HG03139 (cell line): ENCODE measurements at regions not wholly inside any gene's neighbourhood (a gene's known extent, or its start where the extent isn't known, plus 50 kb on each side); places are given as distances from the start of the nearest gene placed in this dataset.
"Not testable (repeated sequence)": the region's sequence is repeated elsewhere in the genome, so short reads cannot be mapped to it uniquely, and the experiment has no call there.

Source experiments
- ATAC-seq: cut with Tn5 transposase; IDR thresholded peaks from one replicate; pipeline ENCODE4 v1.9.1; 2021; ENCODE audit not compliant: unreplicated experiment

DNA sequence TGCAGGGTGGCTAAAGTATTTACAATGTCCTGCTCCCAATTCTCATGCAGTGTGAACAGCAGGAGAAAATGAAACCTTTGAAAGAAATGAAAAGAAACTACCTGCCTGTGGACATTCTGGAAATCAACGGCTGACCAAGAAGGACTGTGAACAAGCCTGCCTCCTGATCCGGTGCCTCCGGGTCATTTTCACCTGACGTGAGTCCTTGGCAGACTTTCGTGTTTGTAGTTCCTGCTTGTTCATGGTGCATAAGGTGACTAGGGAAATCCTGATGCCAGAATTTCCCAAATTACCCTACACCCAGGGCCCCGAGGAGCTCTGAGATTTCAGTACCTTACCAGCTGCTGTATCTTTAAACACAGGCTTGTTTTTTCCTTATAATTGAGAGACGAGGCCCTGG is 317.5 kb downstream of the TLE1 start:
- no peak for ATAC-seq

- no peak for ATAC-seq
These were observed 318.7 kb downstream of the TLE1 start for GRCh38 chr9:81370650-81371049.

- no peak for ATAC-seq
These were observed 319.3 kb downstream of the TLE1 start for GRCh38 chr9:81370096-81370495.

DNA sequence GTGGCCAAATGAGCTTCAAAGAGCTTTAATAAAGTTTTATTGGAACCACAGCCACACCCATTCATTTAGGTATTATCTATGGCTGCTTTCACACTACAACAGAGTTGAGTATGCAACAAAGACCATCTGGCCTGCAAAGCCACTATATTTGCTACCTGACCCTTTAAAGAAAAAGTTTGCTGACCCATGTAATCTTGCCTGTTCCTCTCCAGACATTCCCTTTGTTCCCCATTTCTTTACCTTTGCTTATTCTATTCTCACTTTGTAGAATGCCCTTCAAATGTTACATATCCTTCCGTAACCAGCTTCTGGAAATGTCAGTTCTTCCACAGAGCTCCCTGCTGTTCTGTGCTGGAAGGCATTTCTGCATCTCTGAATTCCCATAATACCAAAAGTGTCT is 320.2 kb downstream of the TLE1 start:
- no peak for ATAC-seq

GRCh38 chr9:81363916-81364480 is 325.3 kb downstream of the TLE1 start:
- ATAC-seq = no peak

DNA sequence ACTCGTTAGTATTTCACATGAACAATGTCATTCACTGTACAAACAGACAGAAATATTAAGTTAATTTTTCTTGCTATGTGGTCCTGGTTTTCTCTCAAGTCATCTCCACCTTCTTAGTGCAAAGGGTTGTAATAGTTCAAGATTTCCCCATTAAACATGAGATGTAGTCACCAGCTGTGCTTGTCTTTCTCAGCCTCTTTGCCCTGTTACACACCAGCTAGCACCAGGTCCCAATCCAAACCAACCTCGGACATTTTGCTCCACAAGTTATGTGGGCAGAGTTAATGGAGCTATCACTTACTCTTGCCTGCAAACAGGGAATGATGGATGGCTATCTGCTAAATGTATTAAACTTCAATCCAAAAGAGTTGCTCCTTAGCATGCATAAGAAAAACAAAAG is 328.1 kb downstream of the TLE1 start:
- ATAC-seq = no peak

GRCh38 chr9:81351166-81351565 is 338.2 kb downstream of the TLE1 start:
- no peak for ATAC-seq

- ATAC-seq = no peak
These were observed 345.0 kb downstream of the TLE1 start for GRCh38 chr9:81344366-81344765.

GRCh38 chr9:81335879-81336421 is 353.4 kb downstream of the TLE1 start:
- ATAC-seq = no peak

- no peak for ATAC-seq
These were observed 367.8 kb downstream of the TLE1 start for GRCh38 chr9:81321551-81321950.

- ATAC-seq = no peak
These were observed 368.4 kb downstream of the TLE1 start for GRCh38 chr9:81320909-81321482.

DNA sequence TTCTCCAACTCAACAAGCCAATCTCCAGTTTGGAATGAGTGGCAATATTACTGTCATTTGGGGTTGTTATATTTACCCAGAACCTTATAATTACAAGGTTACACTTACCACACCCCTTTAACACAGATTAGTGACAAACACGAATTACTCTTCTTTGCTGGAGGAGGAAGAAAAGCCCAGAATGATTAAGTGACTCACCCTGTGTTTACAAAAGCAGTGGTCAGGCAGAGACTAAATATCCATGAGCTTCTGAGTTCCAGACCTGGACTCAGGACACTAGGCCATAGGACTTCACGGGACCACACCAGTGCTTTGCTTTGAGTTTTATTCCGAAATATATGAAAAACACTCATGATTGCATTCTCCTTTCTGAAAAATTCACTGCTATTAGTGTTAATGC is 370.8 kb downstream of the TLE1 start:
- ATAC-seq = no peak

GRCh38 chr9:81317939-81318338 is 371.4 kb downstream of the TLE1 start:
- no peak for ATAC-seq

DNA sequence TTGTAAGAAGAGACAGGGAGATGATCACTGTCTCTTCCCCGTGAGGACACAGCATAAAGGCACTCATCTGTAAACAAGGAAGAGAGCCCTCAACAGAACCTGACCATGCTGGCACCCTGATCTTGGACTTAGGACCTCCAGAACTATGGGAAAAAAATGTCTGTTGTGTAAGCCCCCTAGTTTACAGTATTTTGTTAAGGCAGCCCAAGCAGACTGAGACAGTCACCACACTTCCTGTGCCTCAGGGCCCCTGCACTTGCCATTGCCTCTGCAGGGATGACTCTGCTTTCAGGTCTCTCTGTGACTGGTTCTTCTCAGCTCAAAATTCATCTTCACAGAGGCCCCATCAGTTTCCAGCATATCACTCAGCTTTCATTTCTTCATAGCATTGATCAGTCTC is 372.1 kb downstream of the TLE1 start:
- no peak for ATAC-seq

- ATAC-seq = no peak
These were observed 374.9 kb downstream of the TLE1 start for GRCh38 chr9:81314490-81314889.

DNA sequence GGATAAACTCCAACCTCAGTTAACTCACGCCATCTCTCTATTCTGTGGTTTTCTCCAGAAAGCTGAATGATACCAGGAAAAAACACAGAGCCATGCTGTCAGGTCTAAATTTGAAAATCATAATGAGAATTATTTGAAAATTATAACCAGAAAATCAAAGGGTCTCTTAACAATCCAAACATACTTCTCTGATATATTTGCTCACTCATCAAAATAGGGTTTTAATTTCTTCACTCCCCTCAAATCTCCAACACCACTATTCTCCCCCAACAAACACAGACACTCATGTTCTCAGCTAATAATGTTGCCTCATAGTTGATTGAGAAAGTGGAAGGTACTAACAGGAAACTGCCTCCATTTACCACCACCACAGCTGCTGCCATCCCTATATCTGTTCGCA is 375.5 kb downstream of the TLE1 start:
- no peak for ATAC-seq

GRCh38 chr9:81312346-81312745 is 377.0 kb downstream of the TLE1 start:
- ATAC-seq = no peak

DNA sequence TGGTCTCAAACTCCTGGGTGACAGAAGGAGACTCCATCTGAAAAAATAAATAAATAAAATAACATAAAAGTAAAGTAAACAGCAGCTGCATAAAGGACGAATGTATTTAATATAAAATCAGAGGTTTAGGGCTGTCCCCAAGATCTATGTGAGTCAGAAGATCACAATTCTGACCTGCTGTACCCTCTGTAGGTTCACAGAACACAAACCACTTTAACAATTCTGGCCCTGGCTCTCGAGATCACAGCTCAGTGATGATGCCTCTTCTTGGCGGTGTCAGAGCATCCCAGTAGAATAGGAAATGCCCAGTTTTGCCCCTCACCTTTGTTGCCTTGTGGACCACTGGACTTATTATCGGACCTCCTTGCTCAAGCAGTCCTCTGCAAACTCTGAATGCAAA is 380.9 kb downstream of the TLE1 start:
- ATAC-seq = no peak

GRCh38 chr9:81307791-81308190 is 381.6 kb downstream of the TLE1 start:
- not testable (repeated sequence) for ATAC-seq

GRCh38 chr9:81305561-81306182 is 383.7 kb downstream of the TLE1 start:
- ATAC-seq = no peak

- no peak for ATAC-seq
These were observed 385.7 kb downstream of the TLE1 start for GRCh38 chr9:81303658-81304057.

DNA sequence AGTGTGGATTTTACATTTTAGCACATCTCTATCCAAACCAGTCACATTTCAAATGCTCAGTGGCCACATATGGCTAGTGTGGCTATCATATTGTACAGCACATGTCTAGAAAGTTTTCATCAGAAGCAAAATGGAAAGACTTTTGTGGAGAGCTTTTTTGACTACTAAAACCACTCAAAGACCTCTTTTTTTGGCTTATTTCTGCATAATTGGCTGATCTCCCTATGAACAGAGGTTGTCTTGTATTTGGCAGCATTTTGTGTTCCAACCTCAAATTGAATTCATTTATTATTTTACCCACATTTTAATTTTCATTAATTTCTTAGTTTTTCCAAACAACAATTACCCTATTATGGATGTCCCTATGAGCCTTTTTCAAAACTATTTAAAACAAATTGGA is 395.7 kb downstream of the TLE1 start:
- no peak for ATAC-seq
